Tibial nerve (tissue), 4 donors: ENCODE measurements at regions not wholly inside any gene's neighbourhood (a gene's known extent, or its start where the extent isn't known, plus 50 kb on each side); places are given as distances from the start of the nearest gene placed in this dataset.

Experiments
- EP300 ChIP-seq, 2 donors: sonication (generic); formaldehyde crosslinking; IDR thresholded peaks; one replicate each; pipeline ENCODE4 v1.6.1; 2017; ENCODE audit warnings: antibody characterized with exemption in 2 of 2, mild to moderate bottlenecking in 1 of 2
- POLR2A ChIP-seq, 2 donors: fragments of 450-650 bp; IDR thresholded peaks; one replicate each; pipeline ENCODE4 v1.6.1; 2017; ENCODE audit warnings: antibody characterized with exemption in 2 of 2, mild to moderate bottlenecking in 2 of 2, moderate library complexity in 2 of 2
- TF ChIP-seq, protein P1 (sequence below), 5 experiments: fragments of 200-600 bp in 3 of 5; fragments of 450-650 bp in 2 of 5; sonication (generic) in 3 of 5; IDR thresholded peaks; one replicate each; pipeline ENCODE4 v1.5.1; 2016 to 2019; ENCODE audit warnings: antibody characterized with exemption in 5 of 5, mild to moderate bottlenecking in 3 of 5, moderate library complexity in 2 of 5

DNA sequence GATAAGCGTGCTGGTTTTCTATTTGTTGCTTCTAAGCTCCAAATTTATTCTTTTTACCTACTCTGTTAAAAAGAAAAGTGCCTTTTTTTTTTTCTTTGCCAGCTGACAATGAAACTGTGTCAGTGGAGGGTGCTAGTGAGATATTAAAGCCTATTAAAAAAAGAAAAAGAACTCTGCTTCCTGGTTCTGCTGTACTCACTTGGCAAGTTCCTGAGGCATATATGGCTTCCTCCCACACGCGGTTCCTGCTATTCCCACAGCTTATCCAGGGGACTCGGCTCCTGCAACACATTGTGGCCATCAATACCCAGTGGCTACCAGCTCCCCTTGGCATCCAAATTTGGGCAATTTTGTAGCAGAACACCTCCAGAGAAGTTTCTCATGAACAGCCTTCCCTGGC is 1977.7 kb upstream of the CDH9 start:
- TF ChIP-seq, protein P1, sequence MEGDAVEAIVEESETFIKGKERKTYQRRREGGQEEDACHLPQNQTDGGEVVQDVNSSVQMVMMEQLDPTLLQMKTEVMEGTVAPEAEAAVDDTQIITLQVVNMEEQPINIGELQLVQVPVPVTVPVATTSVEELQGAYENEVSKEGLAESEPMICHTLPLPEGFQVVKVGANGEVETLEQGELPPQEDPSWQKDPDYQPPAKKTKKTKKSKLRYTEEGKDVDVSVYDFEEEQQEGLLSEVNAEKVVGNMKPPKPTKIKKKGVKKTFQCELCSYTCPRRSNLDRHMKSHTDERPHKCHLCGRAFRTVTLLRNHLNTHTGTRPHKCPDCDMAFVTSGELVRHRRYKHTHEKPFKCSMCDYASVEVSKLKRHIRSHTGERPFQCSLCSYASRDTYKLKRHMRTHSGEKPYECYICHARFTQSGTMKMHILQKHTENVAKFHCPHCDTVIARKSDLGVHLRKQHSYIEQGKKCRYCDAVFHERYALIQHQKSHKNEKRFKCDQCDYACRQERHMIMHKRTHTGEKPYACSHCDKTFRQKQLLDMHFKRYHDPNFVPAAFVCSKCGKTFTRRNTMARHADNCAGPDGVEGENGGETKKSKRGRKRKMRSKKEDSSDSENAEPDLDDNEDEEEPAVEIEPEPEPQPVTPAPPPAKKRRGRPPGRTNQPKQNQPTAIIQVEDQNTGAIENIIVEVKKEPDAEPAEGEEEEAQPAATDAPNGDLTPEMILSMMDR (IDR thresholded peaks at IDR 0.05): no peak
- no peak for TF ChIP-seq EP300 (IDR thresholded peaks at IDR 0.05)
- no peak for TF ChIP-seq POLR2A (IDR thresholded peaks at IDR 0.05)
